Ishikawa (cell line): ENCODE measurements at regions not wholly inside any gene's neighbourhood (a gene's known extent, or its start where the extent isn't known, plus 50 kb on each side); places are given as distances from the start of the nearest gene placed in this dataset.

Experiments
- CREB1 ChIP-seq: IDR thresholded peaks from 2 replicates; pipeline ENCODE4 v1.6.1; 2012; ENCODE audit warnings: low read depth
- EGR1 ChIP-seq: IDR thresholded peaks from 2 replicates; pipeline ENCODE4 v1.6.1; 2012
- EP300 ChIP-seq: IDR thresholded peaks from 2 replicates; pipeline ENCODE4 v1.6.1; 2012; ENCODE audit warnings: borderline replicate concordance
- MAX ChIP-seq: IDR thresholded peaks from 2 replicates; pipeline ENCODE4 v1.6.1; 2012
- RAD21 ChIP-seq: IDR thresholded peaks from 2 replicates; pipeline ENCODE4 v1.6.1; 2012; ENCODE audit warnings: low read depth
- TAF1 ChIP-seq: IDR thresholded peaks from 2 replicates; pipeline ENCODE4 v1.6.1; 2012; ENCODE audit warnings: low read depth, mild to moderate bottlenecking
- TCF12 ChIP-seq: IDR thresholded peaks from 2 replicates; pipeline ENCODE4 v1.6.1; 2012; ENCODE audit warnings: low read depth
- USF1 ChIP-seq: IDR thresholded peaks from 2 replicates; pipeline ENCODE4 v1.6.1; 2012
- YY1 ChIP-seq: IDR thresholded peaks from 2 replicates; pipeline ENCODE4 v1.6.1; 2012; ENCODE audit warnings: low read depth
- TF ChIP-seq, protein P1 (sequence below): IDR thresholded peaks from 2 replicates; pipeline ENCODE4 v1.6.1; 2012; ENCODE audit warnings: low read depth, mild to moderate bottlenecking

- no peak for TF ChIP-seq MAX
- no peak for TF ChIP-seq EP300
- TF ChIP-seq, protein P1, sequence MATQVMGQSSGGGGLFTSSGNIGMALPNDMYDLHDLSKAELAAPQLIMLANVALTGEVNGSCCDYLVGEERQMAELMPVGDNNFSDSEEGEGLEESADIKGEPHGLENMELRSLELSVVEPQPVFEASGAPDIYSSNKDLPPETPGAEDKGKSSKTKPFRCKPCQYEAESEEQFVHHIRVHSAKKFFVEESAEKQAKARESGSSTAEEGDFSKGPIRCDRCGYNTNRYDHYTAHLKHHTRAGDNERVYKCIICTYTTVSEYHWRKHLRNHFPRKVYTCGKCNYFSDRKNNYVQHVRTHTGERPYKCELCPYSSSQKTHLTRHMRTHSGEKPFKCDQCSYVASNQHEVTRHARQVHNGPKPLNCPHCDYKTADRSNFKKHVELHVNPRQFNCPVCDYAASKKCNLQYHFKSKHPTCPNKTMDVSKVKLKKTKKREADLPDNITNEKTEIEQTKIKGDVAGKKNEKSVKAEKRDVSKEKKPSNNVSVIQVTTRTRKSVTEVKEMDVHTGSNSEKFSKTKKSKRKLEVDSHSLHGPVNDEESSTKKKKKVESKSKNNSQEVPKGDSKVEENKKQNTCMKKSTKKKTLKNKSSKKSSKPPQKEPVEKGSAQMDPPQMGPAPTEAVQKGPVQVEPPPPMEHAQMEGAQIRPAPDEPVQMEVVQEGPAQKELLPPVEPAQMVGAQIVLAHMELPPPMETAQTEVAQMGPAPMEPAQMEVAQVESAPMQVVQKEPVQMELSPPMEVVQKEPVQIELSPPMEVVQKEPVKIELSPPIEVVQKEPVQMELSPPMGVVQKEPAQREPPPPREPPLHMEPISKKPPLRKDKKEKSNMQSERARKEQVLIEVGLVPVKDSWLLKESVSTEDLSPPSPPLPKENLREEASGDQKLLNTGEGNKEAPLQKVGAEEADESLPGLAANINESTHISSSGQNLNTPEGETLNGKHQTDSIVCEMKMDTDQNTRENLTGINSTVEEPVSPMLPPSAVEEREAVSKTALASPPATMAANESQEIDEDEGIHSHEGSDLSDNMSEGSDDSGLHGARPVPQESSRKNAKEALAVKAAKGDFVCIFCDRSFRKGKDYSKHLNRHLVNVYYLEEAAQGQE = peak; percentile 87
- no peak for TF ChIP-seq USF1
- TF ChIP-seq EGR1 = no peak
- TF ChIP-seq TAF1 = no peak
- no peak for TF ChIP-seq RAD21
- no peak for TF ChIP-seq CREB1
- no peak for TF ChIP-seq YY1
- no peak for TF ChIP-seq TCF12
Observed at GRCh38 chr22:26922806-26923205, 265.4 kb downstream of the MIAT start.
